SU-DHL-6 (cell line): ENCODE measurements at regions not wholly inside any gene's neighbourhood (a gene's known extent, or its start where the extent isn't known, plus 50 kb on each side); places are given as distances from the start of the nearest gene placed in this dataset.

Source experiments
- H2AFZ ChIP-seq: fragments of 200-600 bp; sonication (generic); 2 replicates; pipeline ENCODE4 v1.6.1; 2014; ENCODE audit warnings: low read depth, mild to moderate bottlenecking, moderate library complexity, mixed read lengths, antibody characterized with exemption, low read length; ENCODE audit not compliant: severe bottlenecking
- H3F3A ChIP-seq: fragments of 200-600 bp; shearing (Covaris generic); 2 replicates; pipeline ENCODE4 v1.6.0; 2016; ENCODE audit warnings: antibody characterized with exemption, mild to moderate bottlenecking; ENCODE audit not compliant: insufficient read depth
- H3K27ac ChIP-seq: fragments of 200-600 bp; sonication (generic); 2 replicates; pipeline ENCODE4 v1.5.1; 2016; ENCODE audit warnings: low read depth, mild to moderate bottlenecking, low read length, moderate library complexity, mixed read lengths
- H3K27me3 ChIP-seq: fragments of 200-600 bp; sonication (generic), shearing (Covaris generic); 2 replicates; pipeline ENCODE4 v1.6.0; 2014; ENCODE audit warnings: mild to moderate bottlenecking, low read length
- H3K36me3 ChIP-seq: fragments of 200-600 bp; sonication (generic); 2 replicates; pipeline ENCODE4 v1.6.1; 2014; ENCODE audit warnings: mild to moderate bottlenecking, low read length, mixed read lengths
- H3K4me2 ChIP-seq: fragments of 300-600, 200-600 bp; shearing (Covaris generic), sonication (generic); 2 replicates; pipeline ENCODE4 v1.6.0; 2014; ENCODE audit warnings: low read length, low read depth, mild to moderate bottlenecking; ENCODE audit not compliant: poor library complexity, severe bottlenecking
- H3K4me3 ChIP-seq: fragments of 200-600 bp; sonication (generic); 2 replicates; pipeline ENCODE4 v1.5.1; 2014; ENCODE audit warnings: antibody characterized with exemption, low read length, mild to moderate bottlenecking, mixed read lengths; ENCODE audit not compliant: insufficient read depth, poor library complexity, severe bottlenecking
- H3K79me2 ChIP-seq: fragments of 200-600 bp; sonication (generic); 2 replicates; pipeline ENCODE4 v1.6.1; 2014; ENCODE audit warnings: mild to moderate bottlenecking, low read length, moderate library complexity; ENCODE audit not compliant: insufficient read depth
- H3K9ac ChIP-seq: fragments of 200-600 bp; sonication (generic); 2 replicates; pipeline ENCODE4 v1.7.0; 2014; ENCODE audit warnings: mild to moderate bottlenecking, low read length
- H3K9me2 ChIP-seq: fragments of 200-600 bp; sonication (generic); replicated peaks from 2 replicates; pipeline ENCODE4 v1.6.1; 2014; ENCODE audit warnings: low read length; ENCODE audit not compliant: insufficient read depth
- H3K9me3 ChIP-seq: fragments of 200-600 bp; sonication (generic); 2 replicates; pipeline ENCODE4 v1.6.1; 2014; ENCODE audit warnings: low read length, mixed read lengths; ENCODE audit not compliant: insufficient read depth
- H4K20me1 ChIP-seq: fragments of 200-600 bp; sonication (generic); 2 replicates; pipeline ENCODE4 v1.6.1; 2014; ENCODE audit warnings: low read depth, mild to moderate bottlenecking, antibody characterized with exemption, low read length, moderate library complexity, mixed read lengths
- CTCF ChIP-seq: fragments of 200-600 bp; sonication (generic); IDR thresholded peaks from one replicate; pipeline ENCODE4 v1.5.1; 2017; ENCODE audit warnings: antibody characterized with exemption, mild to moderate bottlenecking, low read length, moderate library complexity; ENCODE audit not compliant: insufficient read depth, poor library complexity, severe bottlenecking
- EZH2phosphoT487 ChIP-seq: fragments of 200-600 bp; sonication (generic), shearing (Covaris generic); conservative IDR thresholded peaks from 2 replicates; pipeline ENCODE4 v1.6.1; 2018; ENCODE audit warnings: mild to moderate bottlenecking, antibody characterized with exemption, low read length, moderate library complexity, mixed read lengths

- H3K27ac ChIP-seq: no peak overlapping the region
Measured at GRCh38 chr5:136622747-136623146, 257.4 kb upstream of the TRPC7 start.

GRCh38 chr5:136621743-136622142 lies 256.4 kb upstream of the TRPC7 start:
- TF ChIP-seq CTCF (no peak), EZH2phosphoT487 (no peak)
- H3K9me2 ChIP-seq: no peaks in the 10 kb centered on the region
- H2AFZ ChIP-seq: no peak overlapping the region
- H3F3A ChIP-seq: no peaks in the 10 kb centered on the region
- H4K20me1 ChIP-seq: no peaks in the 10 kb centered on the region
- no peak overlapping the region for H3K9ac ChIP-seq
- H3K27ac ChIP-seq: no peak overlapping the region
- H3K27me3 ChIP-seq: no peaks in the 10 kb centered on the region
- H3K4me3 ChIP-seq: no peak overlapping the region
- H3K79me2 ChIP-seq: no peaks in the 10 kb centered on the region
- H3K4me2 ChIP-seq: no peak overlapping the region
- no peaks in the 10 kb centered on the region for H3K9me3 ChIP-seq
- no peaks in the 10 kb centered on the region for H3K36me3 ChIP-seq

More at GRCh38 chr5:136622747-136623146, 257.4 kb upstream of the TRPC7 start:
- no peak overlapping the region for H3K4me2 ChIP-seq
- H3K4me3 ChIP-seq: no peak overlapping the region
- H3K9me3 ChIP-seq: no peaks in the 10 kb centered on the region
- H3K9ac ChIP-seq: no peak overlapping the region
- H3K36me3 ChIP-seq: no peaks in the 10 kb centered on the region
- no peak for TF ChIP-seq CTCF
- TF ChIP-seq EZH2phosphoT487: no peak
- H3F3A ChIP-seq: no peaks in the 10 kb centered on the region
- H2AFZ ChIP-seq: no peak overlapping the region
- H4K20me1 ChIP-seq: no peaks in the 10 kb centered on the region
- no peaks in the 10 kb centered on the region for H3K79me2 ChIP-seq
- no peaks in the 10 kb centered on the region for H3K9me2 ChIP-seq
- H3K27me3 ChIP-seq: no peaks in the 10 kb centered on the region

- Histone ChIP-seq H3K27me3 (no peaks in the 10 kb centered on the region), H4K20me1 (no peaks in the 10 kb centered on the region), H3K36me3 (no peaks in the 10 kb centered on the region), H3K9ac (no peak overlapping the region), H2AFZ (no peak overlapping the region), H3K4me3 (no peak overlapping the region), H3K4me2 (no peak overlapping the region), H3K79me2 (no peaks in the 10 kb centered on the region), H3F3A (no peaks in the 10 kb centered on the region), H3K9me2 (no peaks in the 10 kb centered on the region), H3K27ac (no peak overlapping the region), H3K9me3 (no peaks in the 10 kb centered on the region)
- TF ChIP-seq EZH2phosphoT487 (no peak), CTCF (no peak)
Measured at GRCh38 chr5:136620621-136621020, 255.3 kb upstream of the TRPC7 start.
